ENCODE measurements at regions not wholly inside any gene's neighbourhood (a gene's known extent, or its start where the extent isn't known, plus 50 kb on each side); places are given as distances from the start of the nearest gene placed in this dataset.
A peak's percentile ranks its signal among the peaks of the same experiment; 100 is the strongest.

DNA sequence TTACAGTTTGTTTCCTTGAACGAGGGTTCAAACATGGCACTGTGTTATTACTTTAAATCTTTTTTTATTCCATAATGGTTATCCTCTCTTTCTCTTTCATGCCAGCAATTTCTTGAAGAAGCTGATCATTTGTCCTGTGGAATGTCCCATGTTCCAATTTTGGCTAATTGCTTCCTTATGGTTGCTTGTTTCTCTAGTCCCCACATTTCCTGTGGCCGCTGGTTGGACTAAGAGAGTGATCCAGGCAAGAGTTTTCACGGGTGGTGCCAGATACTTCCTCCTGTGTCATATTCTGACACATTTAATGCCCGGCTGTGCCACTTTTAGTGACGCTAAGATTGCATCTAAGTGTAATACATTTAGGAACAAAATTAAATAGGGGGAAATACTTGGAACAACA is 83.8 kb upstream of the FAM169A start:
- no peak for TF ChIP-seq EP300 (IDR thresholded peaks at IDR 0.05)
- TF ChIP-seq, protein P1, sequence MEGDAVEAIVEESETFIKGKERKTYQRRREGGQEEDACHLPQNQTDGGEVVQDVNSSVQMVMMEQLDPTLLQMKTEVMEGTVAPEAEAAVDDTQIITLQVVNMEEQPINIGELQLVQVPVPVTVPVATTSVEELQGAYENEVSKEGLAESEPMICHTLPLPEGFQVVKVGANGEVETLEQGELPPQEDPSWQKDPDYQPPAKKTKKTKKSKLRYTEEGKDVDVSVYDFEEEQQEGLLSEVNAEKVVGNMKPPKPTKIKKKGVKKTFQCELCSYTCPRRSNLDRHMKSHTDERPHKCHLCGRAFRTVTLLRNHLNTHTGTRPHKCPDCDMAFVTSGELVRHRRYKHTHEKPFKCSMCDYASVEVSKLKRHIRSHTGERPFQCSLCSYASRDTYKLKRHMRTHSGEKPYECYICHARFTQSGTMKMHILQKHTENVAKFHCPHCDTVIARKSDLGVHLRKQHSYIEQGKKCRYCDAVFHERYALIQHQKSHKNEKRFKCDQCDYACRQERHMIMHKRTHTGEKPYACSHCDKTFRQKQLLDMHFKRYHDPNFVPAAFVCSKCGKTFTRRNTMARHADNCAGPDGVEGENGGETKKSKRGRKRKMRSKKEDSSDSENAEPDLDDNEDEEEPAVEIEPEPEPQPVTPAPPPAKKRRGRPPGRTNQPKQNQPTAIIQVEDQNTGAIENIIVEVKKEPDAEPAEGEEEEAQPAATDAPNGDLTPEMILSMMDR (IDR thresholded peaks at IDR 0.05), result no peak
- no peak for TF ChIP-seq POLR2AphosphoS5 (IDR thresholded peaks at IDR 0.05)
- TF ChIP-seq POLR2A (IDR thresholded peaks at IDR 0.05; ENCODE audit: low read depth), result no peak
- Histone ChIP-seq H3K27ac (replicated peaks in 1 of 4) (no peak overlapping the region), H3K27me3 (no peaks in the 10 kb centered on the region), H3K4me3 (no peak overlapping the region), H3K9me3 (no peaks in the 10 kb centered on the region), H3K36me3 (no peaks in the 10 kb centered on the region), H3K4me1 (peaks cover 0 to 15% (median 13%) of the 10 kb centered on the region in 4 donors)
- intact Hi-C loops (cut with DNase I), result loop anchor here (5.0 kb wide), 1 partner anchor 102 kb away; the partner anchor contains the start of gene GCNT4
- no peak for DNase-seq (ENCODE audit: extremely low spot score)
- 47% methylated on average over 5 of the region's 5 CpGs for WGBS

DNA sequence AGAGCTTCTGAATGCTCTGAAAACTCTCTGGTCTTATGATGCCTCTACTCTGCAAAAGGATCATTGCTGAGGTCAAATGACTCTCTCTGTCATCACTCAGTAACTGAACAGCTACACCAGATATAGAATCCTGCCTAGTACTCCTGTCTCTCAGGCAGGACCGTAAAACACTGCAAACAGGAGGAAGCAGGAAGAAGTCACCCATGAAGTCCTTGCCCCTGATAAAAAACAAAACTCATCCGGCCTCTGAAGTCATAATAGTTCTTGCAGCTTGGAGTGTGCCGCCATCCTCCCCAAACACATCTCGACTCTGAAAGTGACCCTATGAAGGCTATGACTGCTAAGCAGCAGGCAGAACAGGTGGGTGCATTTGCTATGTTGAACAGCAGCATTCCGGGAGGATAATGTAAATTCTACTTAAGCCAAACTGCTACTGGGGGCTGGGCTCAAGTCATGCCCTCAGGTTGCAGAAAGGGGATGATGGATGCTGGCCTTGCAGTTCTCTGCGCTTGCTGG is 81.9 kb upstream of the FAM169A start:
- Histone ChIP-seq H3K4me3 (no peak overlapping the region), H3K9me3 (no peaks in the 10 kb centered on the region), H3K36me3 (no peaks in the 10 kb centered on the region), H3K4me1 (peaks cover 0 to 15% (median 13%) of the 10 kb centered on the region in 4 donors), H3K27me3 (no peaks in the 10 kb centered on the region), H3K27ac (replicated peaks in 1 of 4) (peak overlapping the region in 1 of 4 donors; percentile 24)
- intact Hi-C loops (cut with DNase I), result no loop called here
- WGBS, result 62% methylated on average over 5 of the region's 6 CpGs
- no peak for DNase-seq (ENCODE audit: extremely low spot score)
- TF ChIP-seq, protein P1 (IDR thresholded peaks at IDR 0.05), result no peak
- TF ChIP-seq POLR2A (IDR thresholded peaks at IDR 0.05; ENCODE audit: low read depth), result no peak
- TF ChIP-seq EP300 (IDR thresholded peaks at IDR 0.05), result no peak
- no peak for TF ChIP-seq POLR2AphosphoS5 (IDR thresholded peaks at IDR 0.05)

DNA sequence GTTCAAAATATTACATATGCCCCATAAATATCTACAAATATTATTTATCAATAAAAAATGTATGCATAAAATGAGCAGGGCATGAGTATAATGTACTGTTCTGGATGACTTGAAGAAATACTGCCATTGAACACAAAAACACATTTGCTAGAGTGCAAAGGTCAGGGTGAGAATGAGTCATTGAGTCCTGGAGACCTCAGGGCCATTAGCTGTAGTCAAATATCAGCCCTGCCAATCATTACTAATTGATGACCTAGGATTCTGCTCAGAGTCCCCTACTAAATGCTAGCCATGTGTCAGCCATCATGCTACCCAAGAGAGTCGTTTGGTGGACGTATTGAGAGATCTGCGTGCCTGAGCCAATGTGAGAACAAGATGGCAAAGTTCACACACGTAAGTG is 80.3 kb upstream of the FAM169A start:
- TF ChIP-seq POLR2A (IDR thresholded peaks at IDR 0.05; ENCODE audit: low read depth), result no peak
- TF ChIP-seq, protein P1 (IDR thresholded peaks at IDR 0.05), result no peak
- TF ChIP-seq EP300 (IDR thresholded peaks at IDR 0.05), result no peak
- no peak for TF ChIP-seq POLR2AphosphoS5 (IDR thresholded peaks at IDR 0.05)
- H3K4me3 ChIP-seq, result no peak overlapping the region
- no peak overlapping the region for H3K27ac ChIP-seq (replicated peaks in 1 of 4)
- no peak for DNase-seq (ENCODE audit: extremely low spot score)
- intact Hi-C loops (cut with DNase I), result no loop called here
- peaks cover 0 to 15% (median 13%) of the 10 kb centered on the region in 4 donors for H3K4me1 ChIP-seq
- H3K36me3 ChIP-seq, result no peaks in the 10 kb centered on the region
- H3K9me3 ChIP-seq, result no peaks in the 10 kb centered on the region
- no peaks in the 10 kb centered on the region for H3K27me3 ChIP-seq
- WGBS, result 94% methylated on average over 4 of the region's 4 CpGs

DNA sequence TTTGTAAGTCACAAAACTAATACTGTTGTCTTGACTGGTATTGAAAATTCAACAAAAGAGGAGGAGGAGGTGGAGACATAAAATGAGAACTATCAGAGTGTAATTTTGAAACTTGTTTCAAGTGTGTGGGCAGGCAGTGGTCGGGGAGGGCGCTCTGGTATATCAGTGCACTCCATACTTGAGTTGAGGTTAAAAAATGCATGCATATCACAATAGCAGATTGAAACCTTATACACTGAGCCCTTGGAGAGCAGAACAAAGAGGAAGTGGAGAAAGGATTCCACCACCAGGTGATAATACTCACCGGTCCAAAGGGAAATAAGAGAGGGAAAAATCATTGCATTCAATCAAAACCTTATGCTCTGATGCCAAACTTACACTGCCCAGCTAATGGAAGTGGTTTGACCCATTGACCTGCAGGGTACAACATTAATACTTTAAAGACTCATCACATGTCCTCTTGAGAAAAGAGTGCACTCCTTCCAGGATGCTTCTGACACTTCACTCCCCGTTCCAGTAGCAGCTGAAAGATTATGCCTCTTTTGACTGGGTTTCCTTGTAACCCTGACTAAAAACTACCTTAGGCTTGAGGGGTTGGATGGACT is 79.5 kb upstream of the FAM169A start:
- peaks cover 0 to 15% (median 13%) of the 10 kb centered on the region in 4 donors for H3K4me1 ChIP-seq
- intact Hi-C loops (cut with DNase I), result no loop called here
- TF ChIP-seq EP300 (IDR thresholded peaks at IDR 0.05) (no peak), POLR2A (IDR thresholded peaks at IDR 0.05; ENCODE audit: low read depth) (no peak), POLR2AphosphoS5 (IDR thresholded peaks at IDR 0.05) (no peak)
- TF ChIP-seq, protein P1 (IDR thresholded peaks at IDR 0.05), result no peak
- no peak for DNase-seq (ENCODE audit: extremely low spot score)
- no peaks in the 10 kb centered on the region for H3K9me3 ChIP-seq
- 63% methylated on average over 4 of the region's 4 CpGs for WGBS
- H3K4me3 ChIP-seq, result no peak overlapping the region
- H3K36me3 ChIP-seq, result no peaks in the 10 kb centered on the region
- H3K27me3 ChIP-seq, result no peaks in the 10 kb centered on the region
- H3K27ac ChIP-seq (replicated peaks in 1 of 4), result no peak overlapping the region

All from esophagus muscularis mucosa (tissue), 4 donors.